Liver (tissue), 8 donors: ENCODE measurements at regions not wholly inside any gene's neighbourhood (a gene's known extent, or its start where the extent isn't known, plus 50 kb on each side); places are given as distances from the start of the nearest gene placed in this dataset.

Source experiments
- DNase-seq: peaks from one replicate; pipeline ENCODE4 v3.0.0-alpha.2; 2017; ENCODE audit warnings: low spot score
- H3K27ac ChIP-seq, 2 donors: one replicate each; pipeline ENCODE4 v1.7.0; 2013; ENCODE audit warnings: inconsistent platforms in 2 of 2, low read length in 2 of 2, control low read depth in 1 of 2, low read depth in 1 of 2, mild to moderate bottlenecking in 1 of 2
- H3K27me3 ChIP-seq, 4 donors: one replicate each; pipeline versions ENCODE4 v1.6.1 to v1.7.0; 2013; ENCODE audit warnings: low read length in 3 of 4, inconsistent platforms in 1 of 4, mild to moderate bottlenecking in 1 of 4, moderate library complexity in 1 of 4; ENCODE audit not compliant: control insufficient read depth in 4 of 4, insufficient read depth in 4 of 4
- H3K36me3 ChIP-seq, 4 donors: one replicate each; pipeline versions ENCODE4 v1.6.1 to v1.7.0; 2013; ENCODE audit warnings: low read length in 3 of 4, mild to moderate bottlenecking in 3 of 4, low read depth in 1 of 4, moderate library complexity in 1 of 4; ENCODE audit not compliant: control insufficient read depth in 4 of 4, insufficient read depth in 3 of 4
- H3K4me1 ChIP-seq, 4 donors: one replicate each; pipeline versions ENCODE4 v1.6.1 to v1.7.0; 2013; ENCODE audit warnings: low read length in 3 of 4, mild to moderate bottlenecking in 3 of 4, moderate library complexity in 1 of 4; ENCODE audit not compliant: control insufficient read depth in 4 of 4, insufficient read depth in 4 of 4
- H3K4me3 ChIP-seq, 3 donors: one replicate each; pipeline versions ENCODE4 v1.6.1 to v1.7.0; 2013; ENCODE audit warnings: low read length in 3 of 3, control low read depth in 1 of 3, low read depth in 1 of 3, mild to moderate bottlenecking in 1 of 3
- H3K9ac ChIP-seq, 2 donors: one replicate each; pipeline ENCODE4 v1.7.0; 2013; ENCODE audit warnings: low read length in 2 of 2, mild to moderate bottlenecking in 2 of 2, moderate library complexity in 2 of 2, control low read depth in 1 of 2, low read depth in 1 of 2
- H3K9me3 ChIP-seq, 4 donors: one replicate each; pipeline versions ENCODE4 v1.6.1 to v1.7.0; 2013; ENCODE audit warnings: low read length in 3 of 4; ENCODE audit not compliant: control insufficient read depth in 4 of 4
- ATF3 ChIP-seq: IDR thresholded peaks from 2 replicates; pipeline ENCODE4 v1.6.1; 2016; ENCODE audit warnings: antibody characterized with exemption
- CTCF ChIP-seq: fragments of 150-350 bp; IDR thresholded peaks from 2 replicates; pipeline ENCODE4 v1.5.1; 2017; ENCODE audit warnings: improper control_type of control experiment, low read depth, low read length; ENCODE audit not compliant: missing input control
- EGR1 ChIP-seq, 2 donors: IDR thresholded peaks; 2 replicates each; pipeline ENCODE4 v1.6.1; 2016 to 2018; ENCODE audit warnings: antibody characterized with exemption in 2 of 2, low read depth in 2 of 2
- FOXA1 ChIP-seq: IDR thresholded peaks from 2 replicates; pipeline ENCODE4 v1.6.1; 2016; ENCODE audit warnings: antibody characterized with exemption
- FOXA2 ChIP-seq: IDR thresholded peaks from 2 replicates; pipeline ENCODE4 v1.6.1; 2016; ENCODE audit warnings: antibody characterized with exemption
- GABPA ChIP-seq, 2 donors: IDR thresholded peaks in 1 of 2; conservative IDR thresholded peaks in 1 of 2; 2 replicates each; pipeline ENCODE4 v1.6.1; 2016; ENCODE audit warnings: antibody characterized with exemption in 2 of 2, mild to moderate bottlenecking in 1 of 2, moderate library complexity in 1 of 2
- HNF4G ChIP-seq: IDR thresholded peaks from 2 replicates; pipeline ENCODE4 v1.6.1; 2016; ENCODE audit warnings: antibody characterized with exemption
- JUND ChIP-seq, 2 donors: IDR thresholded peaks; 2 replicates each; pipeline ENCODE4 v1.6.1; 2016; ENCODE audit warnings: antibody characterized with exemption in 2 of 2
- MAX ChIP-seq: IDR thresholded peaks from 2 replicates; pipeline ENCODE4 v1.6.1; 2016; ENCODE audit warnings: antibody characterized with exemption
- REST ChIP-seq: IDR thresholded peaks from 2 replicates; pipeline ENCODE4 v1.6.1; 2016; ENCODE audit warnings: antibody characterized with exemption, mild to moderate bottlenecking
- RXRA ChIP-seq, 2 donors: IDR thresholded peaks; 2 replicates each; pipeline ENCODE4 v1.6.1; 2017 to 2018; ENCODE audit warnings: antibody characterized with exemption in 2 of 2, mild to moderate bottlenecking in 1 of 2
- TAF1 ChIP-seq: conservative IDR thresholded peaks from 2 replicates; pipeline ENCODE4 v1.6.1; 2016; ENCODE audit warnings: antibody characterized with exemption, mild to moderate bottlenecking
- YY1 ChIP-seq: IDR thresholded peaks from 2 replicates; pipeline ENCODE4 v1.6.1; 2016; ENCODE audit warnings: antibody characterized with exemption, mild to moderate bottlenecking
- ZBTB33 ChIP-seq: IDR thresholded peaks from 2 replicates; pipeline ENCODE4 v1.6.1; 2016; ENCODE audit warnings: antibody characterized with exemption
- WGBS: extraction: QIAGEN DNeasy Blood & Tissue Kit; methylation state at CpG from one replicate; pipeline ENCODE4 v1.1.7; 2013; 5-methylcytosine and 5-hydroxymethylcytosine counted together
- donor health status: healthy.
- donor health status: healthy.
- donor health status: healthy.
- donor health status: healthy.
- donor health status: healthy.

- 82% methylated on average over 2 of the region's 2 CpGs for WGBS
These were observed 98.9 kb upstream of the TRIB2 start for GRCh38 chr2:12617853-12618252.

More at GRCh38 chr2:12617853-12618252, 98.9 kb upstream of the TRIB2 start:
- Histone ChIP-seq H3K27me3 (no peaks in the 10 kb centered on the region), H3K9me3 (peaks cover 0 to 3% (median 0%) of the 10 kb centered on the region in 4 donors), H3K27ac (no peak overlapping the region), H3K9ac (no peak overlapping the region), H3K4me1 (no peaks in the 10 kb centered on the region), H3K4me3 (no peak overlapping the region), H3K36me3 (no peaks in the 10 kb centered on the region)
- no peak for TF ChIP-seq ATF3
- no peak for TF ChIP-seq GABPA (IDR thresholded peaks at IDR 0.05 in 1 of 2, conservative IDR thresholded peaks at IDR 0.05 in 1 of 2)
- TF ChIP-seq ZBTB33: no peak
- no peak for TF ChIP-seq TAF1
- TF ChIP-seq RXRA (IDR thresholded peaks at IDR 0.05): no peak
- no peak for TF ChIP-seq HNF4G
- no peak for TF ChIP-seq MAX
- no peak for TF ChIP-seq REST
- no peak for TF ChIP-seq EGR1 (IDR thresholded peaks at IDR 0.05; ENCODE audit: low read depth in 2 of 2)
- TF ChIP-seq FOXA2: no peak
- no peak for TF ChIP-seq YY1
- no peak for TF ChIP-seq CTCF
- no peak for TF ChIP-seq FOXA1
- no peak for TF ChIP-seq JUND (IDR thresholded peaks at IDR 0.05)
- no peak for DNase-seq
